Neural progenitor cell (in vitro differentiated cells): ENCODE measurements at regions not wholly inside any gene's neighbourhood (a gene's known extent, or its start where the extent isn't known, plus 50 kb on each side); places are given as distances from the start of the nearest gene placed in this dataset.
A peak's percentile ranks its signal among the peaks of the same experiment; 100 is the strongest.

Experiments
- DNase-seq: peaks from one replicate; pipeline ENCODE4 v3.0.0-alpha.2; 2016; ENCODE audit warnings: low spot score
- H2AFZ ChIP-seq: fragments of 200-600 bp; sonication (generic); replicated peaks from 2 replicates; pipeline ENCODE4 v1.6.1; 2016; ENCODE audit warnings: antibody characterized with exemption
- H3F3A ChIP-seq: fragments of 200-600 bp; sonication (generic); 2 replicates; pipeline ENCODE4 v1.6.1; 2016; ENCODE audit warnings: antibody characterized with exemption, low read depth
- H3K27ac ChIP-seq: fragments of 200-600 bp; sonication (generic); 2 replicates; pipeline ENCODE4 v1.5.1; 2016; ENCODE audit warnings: mild to moderate bottlenecking
- H3K27me3 ChIP-seq: fragments of 200-600 bp; sonication (generic); 2 replicates; pipeline ENCODE4 v1.6.1; 2016; ENCODE audit warnings: mild to moderate bottlenecking, moderate library complexity
- H3K36me3 ChIP-seq: fragments of 200-600 bp; sonication (generic); 2 replicates; pipeline ENCODE4 v1.5.1; 2016
- H3K4me1 ChIP-seq: fragments of 200-600 bp; sonication (generic); 2 replicates; pipeline ENCODE4 v1.6.1; 2016; ENCODE audit warnings: mixed run types
- H3K4me2 ChIP-seq: fragments of 200-600 bp; sonication (generic); 2 replicates; pipeline ENCODE4 v1.6.1; 2016
- H3K4me3 ChIP-seq: fragments of 200-600 bp; sonication (generic); 2 replicates; pipeline ENCODE4 v1.5.1; 2016
- H3K79me2 ChIP-seq: fragments of 200-600 bp; sonication (generic); 2 replicates; pipeline ENCODE4 v1.6.1; 2016; ENCODE audit warnings: low read depth
- H3K9ac ChIP-seq: fragments of 200-600 bp; sonication (generic); 2 replicates; pipeline ENCODE4 v1.6.1; 2016
- H3K9me3 ChIP-seq: fragments of 200-600 bp; sonication (generic); 2 replicates; pipeline ENCODE4 v1.5.1; 2016; ENCODE audit warnings: low read depth
- H4K20me1 ChIP-seq: fragments of 200-600 bp; sonication (generic); 2 replicates; pipeline ENCODE4 v1.6.1; 2016; ENCODE audit warnings: low read depth
- H3K27ac Mint-ChIP-seq: 3 replicates; pipeline ENCODE4 v1.8.0; 2021; ENCODE audit warnings: mixed read lengths
- H3K27me3 Mint-ChIP-seq: 2 replicates; pipeline ENCODE4 v1.8.0; 2022; ENCODE audit warnings: low read depth, mild to moderate bottlenecking, inconsistent platforms, moderate library complexity, mixed read lengths; ENCODE audit not compliant: insufficient read depth
- H3K36me3 Mint-ChIP-seq: 3 replicates; pipeline ENCODE4 v1.8.0; 2021; ENCODE audit warnings: mixed read lengths
- H3K4me1 Mint-ChIP-seq: 3 replicates; pipeline ENCODE4 v1.8.0; 2021; ENCODE audit warnings: mixed read lengths
- H3K4me3 Mint-ChIP-seq: 3 replicates; pipeline ENCODE4 v1.8.0; 2021; ENCODE audit warnings: mild to moderate bottlenecking, moderate library complexity, mixed read lengths
- H3K9me3 Mint-ChIP-seq: 3 replicates; pipeline ENCODE4 v1.8.0; 2020; ENCODE audit warnings: mixed read lengths
- EZH2 ChIP-seq: fragments of 200-600 bp; sonication (generic); IDR thresholded peaks from 2 replicates; pipeline ENCODE4 v1.6.1; 2017; ENCODE audit warnings: antibody characterized with exemption, mild to moderate bottlenecking, moderate library complexity
- EZH2phosphoT487 ChIP-seq: fragments of 200-600 bp; sonication (generic); IDR thresholded peaks from 2 replicates; pipeline ENCODE4 v1.6.1; 2017; ENCODE audit warnings: antibody characterized with exemption
- TF ChIP-seq, protein P1 (sequence below): fragments of 200-600 bp; sonication (generic); IDR thresholded peaks from 2 replicates; pipeline ENCODE4 v1.5.1; 2017; ENCODE audit warnings: antibody characterized with exemption, mild to moderate bottlenecking

DNA sequence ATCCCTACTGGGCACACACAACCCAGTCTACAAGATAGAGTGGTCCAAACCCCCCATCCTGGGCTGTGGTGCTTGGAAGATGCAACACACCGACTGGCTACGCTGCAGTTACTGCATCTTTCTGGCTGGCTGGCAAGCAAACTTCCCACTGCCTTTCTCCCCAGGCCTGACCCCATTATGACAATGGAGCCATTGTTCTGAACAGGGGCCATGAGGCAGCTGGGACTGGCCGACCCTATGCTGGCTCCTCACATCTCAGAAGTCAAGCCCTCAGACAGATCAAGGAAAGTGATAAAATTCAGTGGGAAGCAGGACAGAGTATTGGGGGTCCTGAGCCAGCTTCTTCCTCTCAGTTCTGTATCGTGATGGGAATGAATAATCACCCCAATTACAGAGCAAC is 364.1 kb upstream of the ASIC2 start:
- Mint-ChIP-seq H3K27ac (no peak overlapping the region), H3K9me3 (no peaks in the 10 kb centered on the region), H3K27me3 (no peaks in the 10 kb centered on the region), H3K4me3 (no peak overlapping the region), H3K4me1 (peaks cover 12% of the 10 kb centered on the region), H3K36me3 (no peaks in the 10 kb centered on the region)
- no peaks in the 10 kb centered on the region for H3K79me2 ChIP-seq
- no peak overlapping the region for H3K27ac ChIP-seq
- H3K9ac ChIP-seq, result no peak overlapping the region
- H3K4me3 ChIP-seq, result no peak overlapping the region
- H2AFZ ChIP-seq, result peak overlapping the region; percentile 76
- H3K9me3 ChIP-seq, result no peaks in the 10 kb centered on the region
- H3F3A ChIP-seq, result no peaks in the 10 kb centered on the region
- peak overlapping the region; percentile 31 for H3K4me2 ChIP-seq
- H3K36me3 ChIP-seq, result no peaks in the 10 kb centered on the region
- no peaks in the 10 kb centered on the region for H4K20me1 ChIP-seq
- peak; percentile 54 for DNase-seq
- H3K4me1 ChIP-seq, result peaks cover 8% of the 10 kb centered on the region
- H3K27me3 ChIP-seq, result no peaks in the 10 kb centered on the region
- TF ChIP-seq EZH2, result no peak
- no peak for TF ChIP-seq EZH2phosphoT487
- TF ChIP-seq, protein P1, sequence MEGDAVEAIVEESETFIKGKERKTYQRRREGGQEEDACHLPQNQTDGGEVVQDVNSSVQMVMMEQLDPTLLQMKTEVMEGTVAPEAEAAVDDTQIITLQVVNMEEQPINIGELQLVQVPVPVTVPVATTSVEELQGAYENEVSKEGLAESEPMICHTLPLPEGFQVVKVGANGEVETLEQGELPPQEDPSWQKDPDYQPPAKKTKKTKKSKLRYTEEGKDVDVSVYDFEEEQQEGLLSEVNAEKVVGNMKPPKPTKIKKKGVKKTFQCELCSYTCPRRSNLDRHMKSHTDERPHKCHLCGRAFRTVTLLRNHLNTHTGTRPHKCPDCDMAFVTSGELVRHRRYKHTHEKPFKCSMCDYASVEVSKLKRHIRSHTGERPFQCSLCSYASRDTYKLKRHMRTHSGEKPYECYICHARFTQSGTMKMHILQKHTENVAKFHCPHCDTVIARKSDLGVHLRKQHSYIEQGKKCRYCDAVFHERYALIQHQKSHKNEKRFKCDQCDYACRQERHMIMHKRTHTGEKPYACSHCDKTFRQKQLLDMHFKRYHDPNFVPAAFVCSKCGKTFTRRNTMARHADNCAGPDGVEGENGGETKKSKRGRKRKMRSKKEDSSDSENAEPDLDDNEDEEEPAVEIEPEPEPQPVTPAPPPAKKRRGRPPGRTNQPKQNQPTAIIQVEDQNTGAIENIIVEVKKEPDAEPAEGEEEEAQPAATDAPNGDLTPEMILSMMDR, result no peak

DNA sequence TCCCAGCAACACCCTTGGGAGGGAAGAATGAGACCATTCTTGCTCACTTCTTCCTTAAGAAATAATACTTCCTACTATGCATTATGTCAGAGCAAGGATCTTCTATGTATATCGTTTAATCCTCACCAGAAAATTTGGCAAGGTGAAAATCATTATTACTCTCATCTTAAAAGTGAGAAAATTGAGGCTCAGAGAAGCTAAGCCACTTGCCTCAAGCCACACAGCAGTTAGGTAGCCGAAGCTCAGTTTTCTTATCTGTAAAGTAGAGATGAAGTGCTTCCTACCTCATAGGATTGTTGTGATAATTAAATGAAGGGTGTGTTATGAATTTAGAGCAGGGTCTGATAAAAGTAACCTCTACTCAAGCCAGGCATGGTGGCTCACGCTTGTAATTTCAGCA is 368.9 kb upstream of the ASIC2 start:
- H4K20me1 ChIP-seq, result no peaks in the 10 kb centered on the region
- H3K4me3 Mint-ChIP-seq, result no peak overlapping the region

DNA sequence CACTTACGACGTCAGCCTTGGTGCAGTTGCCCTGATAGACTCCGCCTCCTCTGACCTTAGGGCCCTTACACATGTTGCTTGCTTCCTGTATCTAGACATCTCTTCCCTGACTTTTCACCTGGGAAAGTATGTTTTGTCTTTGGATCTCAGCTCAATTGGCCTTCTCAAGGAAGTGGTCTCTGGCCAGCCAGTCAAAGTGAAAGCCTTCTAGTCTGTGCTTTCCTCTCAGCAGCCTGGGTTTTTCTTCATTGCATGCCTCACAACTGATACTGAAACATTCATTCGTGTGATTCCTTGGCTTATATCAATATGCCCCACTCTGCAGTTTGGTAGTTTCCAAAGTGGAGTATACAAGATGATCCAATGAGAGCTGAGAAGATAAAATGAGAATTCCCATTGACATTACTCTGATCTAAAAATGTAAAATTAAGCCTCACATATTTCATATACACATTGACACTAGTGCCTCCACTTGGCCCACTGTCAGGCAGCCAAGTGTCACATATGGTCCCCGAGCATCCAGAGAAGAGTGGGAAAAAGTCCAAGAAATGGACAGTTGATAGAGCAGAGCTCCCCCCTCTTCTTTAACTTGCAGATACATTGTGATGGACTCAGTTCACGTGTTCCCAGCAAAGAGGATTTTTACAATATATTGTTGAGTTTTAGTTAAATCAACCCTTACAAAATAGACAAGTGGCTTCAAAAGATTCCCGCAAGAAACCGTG is 371.2 kb upstream of the ASIC2 start:
- Mint-ChIP-seq H3K9me3 (no peaks in the 10 kb centered on the region), H3K27ac (no peak overlapping the region), H3K36me3 (no peaks in the 10 kb centered on the region), H3K27me3 (peaks cover 3% of the 10 kb centered on the region), H3K4me1 (no peaks in the 10 kb centered on the region), H3K4me3 (no peak overlapping the region)
- Histone ChIP-seq H3K4me2 (no peak overlapping the region), H3K4me1 (no peaks in the 10 kb centered on the region), H3K27ac (no peak overlapping the region), H3K79me2 (no peaks in the 10 kb centered on the region), H4K20me1 (no peaks in the 10 kb centered on the region), H3K9me3 (no peaks in the 10 kb centered on the region), H3K4me3 (no peak overlapping the region), H3F3A (no peaks in the 10 kb centered on the region), H3K27me3 (no peaks in the 10 kb centered on the region), H3K36me3 (no peaks in the 10 kb centered on the region), H3K9ac (no peak overlapping the region), H2AFZ (no peak overlapping the region)
- no peak for TF ChIP-seq EZH2
- TF ChIP-seq, protein P1, result no peak
- TF ChIP-seq EZH2phosphoT487, result no peak
- DNase-seq, result no peak

More for the DNA sequence above, 368.9 kb upstream of the ASIC2 start:
- DNase-seq, result no peak
- no peaks in the 10 kb centered on the region for H3F3A ChIP-seq
- no peak overlapping the region for H3K4me3 ChIP-seq
- Mint-ChIP-seq H3K4me1 (peaks cover 8% of the 10 kb centered on the region), H3K9me3 (no peaks in the 10 kb centered on the region), H3K27ac (no peak overlapping the region), H3K27me3 (peaks cover 3% of the 10 kb centered on the region), H3K36me3 (no peaks in the 10 kb centered on the region)
- H3K4me1 ChIP-seq, result peaks cover 5% of the 10 kb centered on the region
- no peaks in the 10 kb centered on the region for H3K36me3 ChIP-seq
- no peaks in the 10 kb centered on the region for H3K9me3 ChIP-seq
- no peaks in the 10 kb centered on the region for H3K27me3 ChIP-seq
- H2AFZ ChIP-seq, result no peak overlapping the region
- H3K79me2 ChIP-seq, result no peaks in the 10 kb centered on the region
- TF ChIP-seq EZH2phosphoT487, result no peak
- no peak for TF ChIP-seq EZH2
- TF ChIP-seq, protein P1, result no peak
- no peak overlapping the region for H3K27ac ChIP-seq
- H3K4me2 ChIP-seq, result no peak overlapping the region
- no peak overlapping the region for H3K9ac ChIP-seq
